Stimulated activated CD8-positive, alpha-beta memory T cell treated with anti-CD3 and anti-CD28 coated beads, Interleukin-4, amount 100 ng/mL, for 4 hours (primary cell): ENCODE measurements at regions not wholly inside any gene's neighbourhood (a gene's known extent, or its start where the extent isn't known, plus 50 kb on each side); places are given as distances from the start of the nearest gene placed in this dataset.

Experiments used
- DNase-seq, 2 donors: peaks; one replicate each; pipeline ENCODE4 v3.0.0-alpha.2; 2020; ENCODE audit warnings: low read depth in 2 of 2, low spot score in 1 of 2

DNA sequence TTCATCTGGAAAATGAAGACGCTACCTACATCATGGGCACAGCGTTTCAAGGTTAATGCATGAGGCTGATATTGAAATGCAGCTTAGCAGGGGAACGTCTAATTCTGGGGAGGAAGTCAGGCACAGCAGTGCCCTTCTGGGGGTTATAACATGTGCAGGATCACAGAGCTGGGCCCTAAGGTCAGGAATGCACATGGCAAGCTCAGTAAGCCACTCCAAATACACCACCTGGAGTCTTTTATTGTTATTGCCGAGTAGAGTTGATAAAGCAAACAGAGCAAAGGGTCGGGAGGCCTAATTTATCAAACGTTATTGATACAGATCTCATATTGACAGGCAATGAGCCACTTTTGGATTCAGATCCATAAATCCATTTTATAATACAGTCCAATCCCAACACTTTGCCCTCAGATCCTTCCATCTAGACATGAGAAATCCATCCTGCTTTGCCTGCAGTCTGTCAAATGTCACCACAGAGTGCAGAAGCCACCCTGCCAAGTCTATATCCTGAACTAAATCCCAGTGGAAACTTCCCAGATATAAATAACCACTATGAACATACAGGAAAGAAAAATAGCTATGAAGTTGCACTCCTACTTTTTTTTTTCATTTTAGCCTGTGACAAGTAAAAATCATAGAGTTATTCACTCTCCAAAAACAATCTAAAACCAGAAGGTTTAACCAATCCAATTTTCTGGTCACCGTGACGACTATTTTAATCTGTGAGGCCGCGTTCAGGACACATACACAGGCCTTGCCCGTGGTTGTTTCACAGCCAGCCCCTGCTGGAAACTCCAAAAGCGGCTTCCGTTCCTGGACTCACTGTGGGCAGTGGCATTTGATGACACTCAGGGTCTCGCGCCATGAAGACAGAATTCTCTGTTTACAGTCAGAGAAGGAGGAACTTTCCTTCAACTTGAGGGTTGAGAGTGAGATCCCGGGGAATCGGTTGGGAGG lies 335.4 kb downstream of the DHX15 start:
- DNase-seq: no peak

DNA sequence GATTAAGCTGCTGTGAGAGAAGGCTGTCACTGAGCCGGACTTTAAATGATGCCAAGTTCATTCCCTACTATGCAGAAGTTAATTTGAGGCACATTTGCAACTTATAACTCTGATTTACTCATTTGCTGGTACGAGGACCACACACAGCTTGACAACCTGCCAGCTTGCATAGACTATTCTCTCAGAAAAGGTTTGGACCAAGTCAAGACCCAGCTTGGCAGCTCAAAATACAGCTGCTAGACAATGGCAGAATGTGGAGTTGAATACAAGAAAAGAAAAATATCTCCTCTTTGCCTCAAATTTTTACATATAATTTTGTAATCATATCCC lies 338.9 kb downstream of the DHX15 start:
- no peak for DNase-seq

DNA sequence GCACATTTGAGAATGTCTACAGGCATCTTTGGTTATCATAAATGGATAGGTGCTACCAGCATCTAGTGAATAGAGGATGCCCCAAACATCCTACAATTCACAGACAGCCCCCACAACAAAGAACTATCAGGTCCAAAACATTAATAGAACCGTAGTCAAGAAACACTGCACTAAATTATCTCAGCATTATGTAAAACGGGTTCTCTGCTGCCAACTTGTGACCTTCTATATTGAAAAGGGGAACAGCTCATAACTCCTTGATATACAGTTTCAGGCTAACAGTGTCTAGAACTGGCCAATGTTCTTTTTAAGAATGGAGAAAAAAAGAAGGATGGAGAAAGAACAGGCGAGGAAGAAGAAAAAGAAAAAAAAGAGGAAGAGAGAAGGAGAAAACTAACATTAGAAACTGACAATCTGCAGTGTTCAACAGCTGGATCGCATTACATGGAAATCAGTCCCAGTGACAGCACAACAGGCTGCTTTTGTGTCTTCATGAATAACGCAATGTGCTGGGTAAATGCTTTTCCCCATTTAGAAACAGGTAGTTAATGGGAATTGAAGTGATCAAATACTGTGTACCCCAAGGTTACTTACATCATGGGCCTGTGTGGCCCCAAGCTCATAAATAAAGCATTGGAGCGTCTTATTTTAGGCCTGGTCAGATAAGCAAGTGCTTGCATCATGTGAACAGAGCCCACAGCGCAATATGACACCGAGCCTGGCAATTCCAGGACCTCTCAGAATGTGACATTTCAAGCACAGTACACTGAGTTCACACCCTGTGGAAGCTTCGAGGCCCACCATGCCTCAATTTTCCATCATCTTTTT lies 339.5 kb downstream of the DHX15 start:
- DNase-seq: no peak

DNA sequence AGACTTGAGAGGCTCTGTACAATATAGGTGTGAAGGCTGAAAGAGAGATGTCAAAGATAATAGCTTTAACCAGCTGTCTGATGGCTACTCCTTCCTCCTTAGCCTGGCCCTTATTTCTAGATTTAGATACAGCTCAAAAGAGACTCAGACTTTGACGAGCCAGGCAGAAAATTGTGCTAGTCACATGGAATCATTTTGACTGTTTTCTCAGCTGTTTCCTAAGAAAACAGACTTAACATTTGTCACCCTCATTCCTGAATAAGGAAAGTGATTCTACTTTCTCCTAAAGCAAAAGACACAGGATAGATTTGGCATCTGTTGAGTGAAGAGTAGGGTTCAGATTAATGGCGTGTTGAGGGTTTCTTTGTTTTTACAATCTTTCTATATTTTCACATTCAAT lies 340.7 kb downstream of the DHX15 start:
- no peak for DNase-seq

DNA sequence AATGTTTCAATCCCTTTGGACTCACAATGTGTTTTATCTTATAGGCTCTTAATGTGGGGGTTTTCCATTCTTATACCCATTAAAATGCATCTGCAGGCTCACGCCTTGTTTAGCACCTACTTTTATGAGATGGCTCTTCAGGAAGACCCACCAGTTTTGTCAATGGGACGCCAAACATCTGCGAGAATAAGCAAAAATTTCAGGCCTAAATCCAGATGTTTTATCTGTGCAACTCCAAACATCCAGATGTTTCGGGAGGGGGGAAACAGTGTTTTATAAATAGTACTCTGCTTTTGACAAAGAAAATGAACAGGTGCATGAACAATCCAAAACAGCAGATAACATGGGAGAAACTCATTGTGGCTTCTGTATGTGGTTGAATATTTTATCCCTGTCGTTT lies 342.8 kb downstream of the DHX15 start:
- no peak for DNase-seq

DNA sequence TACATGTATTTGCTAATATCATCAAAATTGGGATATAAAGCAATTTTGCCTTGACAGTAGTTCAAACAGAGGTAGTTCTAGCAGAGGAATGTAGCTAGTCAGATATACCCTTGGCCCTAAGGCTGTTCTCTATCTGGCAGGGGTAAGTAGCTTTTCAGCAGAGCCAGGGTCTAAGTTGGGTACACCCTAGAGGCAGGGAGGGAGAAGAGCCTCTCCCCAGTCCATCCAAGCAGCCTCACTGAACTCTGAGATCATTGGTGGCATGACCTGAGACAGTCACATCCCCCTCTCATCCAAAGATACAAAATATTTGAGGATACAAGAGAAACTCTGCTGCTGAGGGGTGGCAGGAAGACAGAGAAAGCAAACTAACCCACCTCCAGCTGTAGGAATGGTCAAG lies 343.7 kb downstream of the DHX15 start:
- no peak for DNase-seq

DNA sequence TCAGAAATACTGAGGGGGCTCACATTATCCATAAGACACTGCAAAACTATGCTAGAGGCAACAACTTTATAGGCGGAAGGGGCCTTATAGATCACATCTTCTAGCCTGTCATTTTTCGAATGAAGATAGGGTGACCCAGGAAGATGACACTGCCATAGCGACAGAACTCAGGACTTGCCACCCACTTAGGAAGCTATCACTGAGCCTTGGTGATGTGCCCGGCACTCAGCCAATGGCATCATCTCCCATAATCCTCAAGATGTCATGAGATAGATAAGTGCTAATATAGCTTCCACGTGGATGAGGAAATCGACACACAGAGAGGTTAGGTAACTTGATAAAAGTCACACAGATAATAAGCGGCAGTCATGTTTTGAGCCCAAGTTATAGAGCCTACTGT lies 346.6 kb downstream of the DHX15 start:
- DNase-seq: no peak

DNA sequence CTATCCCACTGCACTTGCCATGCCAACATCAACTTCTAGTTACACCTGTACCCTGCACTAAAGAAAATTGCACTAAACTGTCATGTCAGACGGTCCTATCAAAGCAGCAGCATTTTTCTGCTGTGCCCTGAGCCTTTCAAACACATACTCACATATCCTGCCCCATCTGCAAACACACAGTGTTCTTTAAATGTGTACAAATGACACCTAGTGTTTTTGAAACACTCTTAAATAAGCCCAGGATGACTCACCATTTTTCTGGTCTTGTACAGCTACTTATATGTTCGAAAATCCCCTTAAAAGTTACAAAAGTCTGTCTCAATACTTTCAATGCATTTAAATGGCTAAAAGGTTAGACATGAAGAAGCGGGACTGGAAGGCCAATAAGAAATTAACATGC lies 346.7 kb upstream of the PPARGC1A start:
- DNase-seq: no peak

DNA sequence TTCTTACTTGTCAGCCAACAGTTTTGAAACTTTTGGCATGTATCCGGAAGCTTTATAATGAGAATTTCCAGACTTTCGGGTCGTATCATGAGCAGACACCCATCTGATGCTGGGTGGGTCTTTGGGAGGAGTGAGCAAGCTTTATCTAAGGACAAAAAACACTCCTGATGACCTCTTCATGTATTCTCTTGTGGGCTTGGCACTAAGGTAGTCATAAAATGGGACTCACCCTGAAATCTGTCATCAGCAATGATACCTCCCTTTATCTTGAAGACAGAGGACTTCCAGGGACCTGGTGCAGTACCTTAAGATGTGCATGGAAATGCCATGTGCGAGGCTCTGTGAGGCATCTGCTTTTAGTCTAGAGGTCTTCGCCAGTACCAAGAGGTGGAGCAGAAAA lies 346.3 kb upstream of the PPARGC1A start:
- DNase-seq: no peak

DNA sequence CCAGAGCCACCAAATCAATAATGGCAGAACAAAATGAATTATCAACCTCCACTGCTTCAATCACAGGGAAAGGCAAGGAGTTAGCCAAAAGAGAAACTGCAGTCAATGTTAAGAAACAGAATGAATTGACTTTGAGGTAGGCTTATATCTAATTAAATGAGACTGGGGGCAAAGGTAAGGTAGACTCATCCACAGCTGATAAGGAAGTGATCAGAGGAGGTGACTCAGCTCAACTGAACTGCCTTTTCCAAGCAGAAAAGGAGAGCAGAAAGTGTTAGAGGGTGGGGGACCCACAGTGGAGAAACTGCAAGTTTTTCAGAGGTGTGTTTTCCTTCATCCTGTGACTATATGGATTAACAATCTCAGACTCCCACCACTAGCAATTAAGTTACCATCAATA lies 345.8 kb upstream of the PPARGC1A start:
- DNase-seq: no peak

DNA sequence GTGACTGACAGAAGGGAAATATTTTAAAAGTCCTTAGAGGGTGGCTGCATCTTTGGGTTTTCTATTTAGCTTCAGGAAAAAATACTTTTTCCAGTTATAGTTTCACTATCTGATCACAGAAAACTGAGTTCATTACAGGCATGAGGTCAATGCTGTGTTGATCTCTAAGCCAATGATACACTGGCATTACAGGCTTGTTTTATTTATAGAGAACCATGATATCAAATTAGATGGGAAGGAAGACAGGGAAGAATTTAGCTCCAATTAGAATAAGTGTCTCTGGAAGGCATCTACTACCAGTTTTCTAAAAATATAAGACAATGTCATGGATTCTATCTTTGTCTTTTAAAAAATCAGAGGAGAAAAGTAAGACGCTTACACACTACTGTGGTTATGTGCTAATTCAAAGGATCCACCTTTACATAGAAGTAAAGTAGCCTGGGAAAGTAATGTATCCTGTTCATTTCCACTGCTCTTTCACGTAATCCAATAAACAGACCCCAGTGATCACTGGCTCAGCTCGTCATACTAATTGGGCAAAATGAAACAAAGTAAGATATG lies 344.5 kb upstream of the PPARGC1A start:
- no peak for DNase-seq

DNA sequence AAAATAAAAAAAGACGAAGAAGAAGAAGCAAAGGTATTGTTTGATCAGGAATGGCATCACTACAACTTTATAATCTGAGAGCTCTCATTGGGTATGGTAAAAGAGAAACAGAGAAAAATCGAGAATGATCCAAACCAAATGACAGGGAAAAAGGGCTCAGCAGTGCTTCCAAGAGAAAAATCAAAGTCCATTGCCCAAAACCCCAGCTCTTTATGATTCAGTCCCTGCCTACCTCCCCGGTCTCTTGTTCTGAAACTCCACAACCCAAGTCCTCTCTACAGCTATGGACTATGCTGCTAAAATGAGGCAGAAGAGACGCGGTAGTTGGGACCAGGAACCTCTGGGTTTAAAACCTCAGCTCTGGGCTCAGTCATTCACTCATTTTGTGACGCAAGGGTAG lies 341.1 kb upstream of the PPARGC1A start:
- DNase-seq: no peak

DNA sequence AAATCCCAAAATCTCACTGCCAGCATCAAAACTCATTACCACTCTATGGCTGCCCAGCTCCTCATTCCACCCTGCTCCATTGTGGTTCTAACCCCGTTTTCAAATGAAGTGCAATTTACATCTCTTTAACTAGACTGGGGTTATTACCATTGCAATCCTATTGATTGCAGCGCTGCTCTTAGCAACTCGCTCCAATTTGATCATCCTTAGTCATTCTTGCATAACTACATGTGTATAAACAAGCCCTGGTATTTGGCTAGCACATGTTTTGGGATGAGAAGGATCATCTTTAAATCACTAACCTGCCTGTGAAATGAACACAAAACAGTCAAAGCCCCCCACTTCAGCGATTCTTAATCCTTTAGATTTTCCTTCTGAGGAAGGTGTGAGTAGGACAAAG lies 340.1 kb upstream of the PPARGC1A start:
- no peak for DNase-seq

DNA sequence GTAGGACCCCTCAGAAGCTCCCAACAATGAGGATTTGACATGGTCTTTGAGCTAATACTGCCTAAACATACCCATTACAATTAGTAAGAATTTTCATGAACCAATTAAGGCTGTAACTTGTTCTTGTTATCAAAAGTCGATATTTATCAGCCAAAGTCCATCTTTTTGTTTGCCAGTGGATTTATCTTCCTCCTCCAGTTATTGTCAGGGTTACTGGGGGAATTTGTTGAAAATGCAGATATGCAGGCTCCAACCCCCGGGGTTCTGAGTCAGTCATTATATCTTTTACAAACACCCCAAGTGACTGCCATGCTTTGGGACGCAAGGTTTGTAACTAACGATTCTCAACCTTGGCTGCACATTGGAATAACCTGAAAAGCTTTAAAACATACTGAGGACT lies 338.8 kb upstream of the PPARGC1A start:
- no peak for DNase-seq

DNA sequence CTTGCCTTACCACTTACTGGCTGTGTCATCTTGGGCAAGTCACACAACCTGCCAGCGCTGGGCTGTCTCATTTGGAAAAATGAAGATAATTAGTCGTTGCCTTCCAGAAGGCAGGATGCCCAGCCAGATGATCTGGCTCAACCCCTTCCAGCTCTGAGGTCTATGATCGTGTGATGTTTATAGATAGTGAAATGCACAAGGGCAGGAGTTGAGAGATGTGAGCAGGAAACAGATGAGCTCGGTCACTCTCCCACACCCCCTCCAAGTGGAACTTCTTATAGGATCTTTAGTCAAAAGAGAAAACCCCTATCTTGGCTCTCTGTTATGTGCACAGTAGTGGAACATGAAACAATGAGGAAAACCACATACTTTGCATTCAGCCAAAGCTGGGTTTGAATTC lies 336.8 kb upstream of the PPARGC1A start:
- no peak for DNase-seq

DNA sequence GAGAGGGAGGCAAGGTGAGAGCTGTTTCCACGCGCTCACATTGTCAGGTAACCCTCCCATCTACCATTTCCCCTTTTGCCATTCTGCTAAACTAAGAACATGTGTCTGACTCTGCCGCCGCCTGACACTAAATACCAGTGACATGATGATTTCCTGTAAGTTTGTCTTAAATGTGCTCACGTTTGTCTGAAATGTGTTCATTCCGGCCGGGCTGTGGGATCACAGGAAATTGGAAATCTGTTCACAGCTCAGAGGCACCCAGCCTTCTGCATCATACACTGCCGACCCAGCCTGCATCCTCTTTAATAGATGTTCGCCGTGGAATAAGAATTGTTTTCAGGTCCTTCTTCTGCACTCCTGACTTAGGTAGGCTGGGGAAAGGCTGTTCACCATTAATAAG lies 336.2 kb upstream of the PPARGC1A start:
- no peak for DNase-seq

DNA sequence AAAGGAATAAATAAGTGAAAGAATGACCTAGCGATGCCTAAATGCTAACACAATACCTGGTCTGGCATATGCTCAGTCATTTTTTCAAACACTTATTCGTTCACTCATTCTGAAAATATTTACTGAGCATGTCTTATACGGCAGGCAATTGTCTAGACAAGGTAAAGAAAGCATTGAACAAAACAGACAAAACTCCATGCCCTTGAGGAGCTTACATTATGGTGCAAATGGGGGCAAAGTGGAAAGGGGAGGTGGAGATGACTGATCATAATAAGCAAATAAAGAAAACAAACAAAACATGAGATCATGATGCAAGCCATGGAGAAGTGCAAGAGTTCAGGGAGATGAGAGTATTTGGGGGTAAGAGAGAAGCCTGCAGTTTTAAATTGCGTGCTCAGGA lies 334.6 kb upstream of the PPARGC1A start:
- no peak for DNase-seq

DNA sequence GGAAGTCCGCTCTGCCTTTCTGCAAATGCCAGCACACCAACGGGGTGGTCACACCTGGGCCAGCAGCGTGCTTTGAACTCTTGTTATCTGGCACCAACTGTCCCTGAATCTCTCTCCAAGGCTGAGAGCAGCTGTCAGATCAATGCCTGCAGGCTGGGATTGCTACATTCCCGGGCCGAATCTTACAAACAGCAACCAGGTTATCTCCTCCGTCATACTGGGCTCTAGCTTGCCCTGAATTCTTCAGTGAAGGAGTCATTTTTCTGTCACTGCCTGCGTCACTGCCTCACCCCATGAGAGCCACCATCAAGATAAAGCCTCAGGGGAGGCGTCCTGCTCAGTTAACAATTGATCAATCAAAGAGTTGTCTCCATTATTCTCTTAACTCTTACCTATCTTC lies 329.4 kb upstream of the PPARGC1A start:
- no peak for DNase-seq

DNA sequence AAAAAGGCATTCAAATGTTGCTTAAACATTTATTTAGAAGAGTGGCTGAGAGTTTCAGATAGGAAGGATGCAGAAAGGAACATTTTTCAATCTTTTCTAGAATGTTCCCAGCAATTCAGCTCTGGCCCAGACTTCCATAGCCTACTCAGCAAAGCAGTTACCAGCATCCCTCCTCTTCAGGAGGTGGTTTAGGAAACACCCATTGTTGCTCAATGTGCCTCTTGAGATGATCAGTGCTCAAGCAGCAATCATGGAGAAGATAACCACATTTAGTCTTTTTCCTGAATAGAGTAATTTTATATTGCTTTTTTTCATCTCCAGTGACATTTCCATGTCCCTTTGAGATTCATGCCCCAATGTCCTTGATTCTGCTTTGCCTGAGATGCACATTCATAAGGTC lies 328.7 kb upstream of the PPARGC1A start:
- DNase-seq: no peak

DNA sequence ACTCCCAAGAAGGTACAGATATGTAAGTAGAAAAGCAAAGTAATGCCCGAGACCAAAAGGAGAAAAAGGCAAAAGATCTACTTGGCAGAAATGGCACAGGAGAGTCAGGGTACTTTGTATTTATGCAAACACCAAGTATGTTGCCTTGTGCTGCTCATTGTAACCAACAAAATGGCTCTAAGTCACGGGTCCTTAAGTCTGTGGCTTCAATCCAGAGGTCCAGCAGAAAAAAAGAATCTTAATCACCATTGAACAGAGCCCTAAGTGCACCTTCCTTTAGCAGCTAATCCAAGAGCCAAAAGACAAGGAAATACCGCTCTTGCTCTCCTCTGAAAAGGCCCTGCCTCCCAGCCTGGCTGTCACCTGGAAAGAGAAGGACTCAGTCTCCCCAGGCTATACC lies 324.9 kb upstream of the PPARGC1A start:
- no peak for DNase-seq

DNA sequence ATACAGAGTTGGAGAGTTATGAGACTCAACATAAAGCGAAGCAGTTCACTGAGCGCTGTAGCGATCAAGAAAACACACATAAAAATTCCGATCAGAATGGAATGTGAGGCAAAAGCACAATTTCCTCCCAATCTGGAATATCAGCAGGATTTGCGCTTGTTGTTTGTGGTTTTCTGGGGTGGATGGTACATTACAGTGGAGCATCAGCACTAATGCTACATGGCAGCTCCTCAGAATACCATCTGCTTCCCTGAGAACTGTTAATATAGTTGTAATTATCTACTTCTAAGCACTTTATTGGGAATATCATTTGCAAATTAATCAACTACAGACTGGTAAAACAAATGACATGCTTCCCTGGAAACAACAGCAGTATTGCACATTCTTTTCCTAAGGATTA lies 324.1 kb upstream of the PPARGC1A start:
- no peak for DNase-seq

DNA sequence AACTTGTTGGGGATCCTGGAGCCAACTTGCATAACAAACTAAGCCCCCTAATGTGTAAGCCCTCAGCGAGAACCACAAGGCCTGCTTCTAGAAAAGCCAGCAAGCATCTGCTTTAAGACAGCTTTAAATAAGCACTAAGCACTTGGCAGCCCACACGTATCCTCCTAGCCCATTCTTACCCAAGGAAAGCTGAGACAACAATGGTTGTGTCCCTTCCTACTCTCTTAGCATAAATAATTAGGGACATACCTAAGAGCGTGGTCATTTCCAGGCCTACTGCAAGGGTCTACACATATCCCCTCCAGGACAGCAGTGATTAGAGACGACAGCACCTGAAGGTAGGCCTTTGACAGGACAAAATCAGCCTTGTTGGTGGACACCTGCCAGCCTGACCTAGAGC lies 322.8 kb upstream of the PPARGC1A start:
- DNase-seq: no peak
